Gastrocnemius medialis (tissue), 4 donors: ENCODE measurements at regions not wholly inside any gene's neighbourhood (a gene's known extent, or its start where the extent isn't known, plus 50 kb on each side); places are given as distances from the start of the nearest gene placed in this dataset.

Experiments used
- POLR2A ChIP-seq, 2 donors: fragments of 450-650 bp; IDR thresholded peaks; one replicate each; pipeline ENCODE4 v1.6.1; 2017; ENCODE audit warnings: antibody characterized with exemption in 2 of 2, mild to moderate bottlenecking in 2 of 2, moderate library complexity in 2 of 2
- TF ChIP-seq, protein P1 (sequence below), 5 experiments: fragments of 450-650 bp in 3 of 5; fragments of 200-600 bp in 2 of 5; sonication (generic) in 2 of 5; IDR thresholded peaks in 4 of 5; conservative IDR thresholded peaks in 1 of 5; 1 replicate in 4 of 5; 2 replicates in 1 of 5; pipeline ENCODE4 v1.5.1; 2016 to 2019; ENCODE audit warnings: antibody characterized with exemption in 5 of 5, mild to moderate bottlenecking in 3 of 5, moderate library complexity in 3 of 5

DNA sequence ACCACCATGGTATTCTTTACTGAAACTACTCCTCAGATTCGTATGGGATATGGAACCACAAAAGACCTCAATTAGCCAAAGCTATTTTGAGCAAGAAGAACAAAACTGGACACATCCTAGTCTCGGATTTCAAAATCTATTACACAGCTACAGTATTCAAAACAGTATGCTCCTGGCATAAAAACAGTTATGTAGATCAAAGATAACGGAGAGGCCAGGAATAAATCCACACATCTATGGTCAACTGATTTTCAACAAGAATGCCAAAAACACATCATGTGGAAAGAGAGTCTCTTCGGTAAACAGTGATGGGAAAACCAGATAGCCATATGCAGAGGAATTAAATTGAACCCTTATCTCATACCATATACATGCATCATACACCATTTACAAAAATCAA is 155.3 kb downstream of the SPCS3 start:
- TF ChIP-seq, protein P1, sequence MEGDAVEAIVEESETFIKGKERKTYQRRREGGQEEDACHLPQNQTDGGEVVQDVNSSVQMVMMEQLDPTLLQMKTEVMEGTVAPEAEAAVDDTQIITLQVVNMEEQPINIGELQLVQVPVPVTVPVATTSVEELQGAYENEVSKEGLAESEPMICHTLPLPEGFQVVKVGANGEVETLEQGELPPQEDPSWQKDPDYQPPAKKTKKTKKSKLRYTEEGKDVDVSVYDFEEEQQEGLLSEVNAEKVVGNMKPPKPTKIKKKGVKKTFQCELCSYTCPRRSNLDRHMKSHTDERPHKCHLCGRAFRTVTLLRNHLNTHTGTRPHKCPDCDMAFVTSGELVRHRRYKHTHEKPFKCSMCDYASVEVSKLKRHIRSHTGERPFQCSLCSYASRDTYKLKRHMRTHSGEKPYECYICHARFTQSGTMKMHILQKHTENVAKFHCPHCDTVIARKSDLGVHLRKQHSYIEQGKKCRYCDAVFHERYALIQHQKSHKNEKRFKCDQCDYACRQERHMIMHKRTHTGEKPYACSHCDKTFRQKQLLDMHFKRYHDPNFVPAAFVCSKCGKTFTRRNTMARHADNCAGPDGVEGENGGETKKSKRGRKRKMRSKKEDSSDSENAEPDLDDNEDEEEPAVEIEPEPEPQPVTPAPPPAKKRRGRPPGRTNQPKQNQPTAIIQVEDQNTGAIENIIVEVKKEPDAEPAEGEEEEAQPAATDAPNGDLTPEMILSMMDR (IDR thresholded peaks at IDR 0.05 in 4 of 5, conservative IDR thresholded peaks at IDR 0.05 in 1 of 5) = no peak
- TF ChIP-seq POLR2A (IDR thresholded peaks at IDR 0.05) = no peak
